ENCODE measurements at regions not wholly inside any gene's neighbourhood (a gene's known extent, or its start where the extent isn't known, plus 50 kb on each side); places are given as distances from the start of the nearest gene placed in this dataset.

- TF ChIP-seq POLR2A (IDR thresholded peaks at IDR 0.05; ENCODE audit: low read length) (no peak), GATA1 (IDR thresholded peaks at IDR 0.05; ENCODE audit: low read depth, low read length) (no peak)
Measured at GRCh38 chr3:159934216-159934615, 54.4 kb upstream of the IL12A start.

Data from erythroblast (primary cell).